K562 (cell line): ENCODE measurements at regions not wholly inside any gene's neighbourhood (a gene's known extent, or its start where the extent isn't known, plus 50 kb on each side); places are given as distances from the start of the nearest gene placed in this dataset.

Source experiments
- ATAC-seq: fragments of 200-7000 bp; cut with Tn5 transposase; 3 replicates; pipeline ENCODE4 v1.9.1; 2020; ENCODE audit warnings: moderate library complexity
- BruUV-seq: library from RNA; stranded (reverse); fragments of 400-500 nt; replicated peaks from 2 replicates; lab custom pipeline; 2021; lab: Mats Ljungman, UMichigan
- CTCF ChIA-PET: fragments of 300-600 bp; formaldehyde crosslinking; extraction: SDS; loops from one replicate; lab custom pipeline; 2021; ENCODE audit warnings: low intra/inter-chr PET ratio; lab: Yijun Ruan, JAX
- POLR2A ChIA-PET: fragments of 300-600, 350-650 bp; sonication (Branson Sonifier 250); formaldehyde crosslinking; extraction: SDS; loops from one replicate; lab custom pipeline; 2021; ENCODE audit warnings: antibody characterized with exemption, inconsistent platforms; lab: Yijun Ruan, JAX
- DNase-seq, 4 experiments: peaks; one replicate each; pipeline versions ENCODE4 v3.0.0 to v3.0.0-alpha.2; 2011 to 2018; ENCODE audit warnings: low spot score in 3 of 4, mixed read lengths in 3 of 4; ENCODE audit errors: extremely low read depth in 1 of 4
- FAIRE-seq: peaks from 2 replicates; lab custom pipeline; 2011; peaks lifted over from hg19 to GRCh38; lab: Jason Lieb, UNC
- H2AFZ ChIP-seq: 2 replicates; pipeline ENCODE4 v1.6.0; 2011; ENCODE audit warnings: low read depth, low read length, control low read depth, inconsistent platforms
- H3K27ac ChIP-seq: fragments of 200-600 bp; 3 replicates; pipeline ENCODE4 v1.8.0; 2011; ENCODE audit warnings: low read depth, mild to moderate bottlenecking, control low read depth, inconsistent platforms, low read length, moderate library complexity, mixed read lengths; ENCODE audit errors: extremely low read depth
- H3K27me3 ChIP-seq, 2 experiments: fragments of 300-600 bp in 1 of 2; 2 replicates in 1 of 2; 3 replicates in 1 of 2; pipeline versions ENCODE4 v1.6.0 to v1.8.0; 2011; ENCODE audit warnings: inconsistent platforms in 2 of 2, low read length in 2 of 2, mild to moderate bottlenecking in 1 of 2, mixed read lengths in 1 of 2, moderate library complexity in 1 of 2; ENCODE audit not compliant: control insufficient read depth in 2 of 2, insufficient read depth in 2 of 2
- H3K36me3 ChIP-seq: fragments of 300-600 bp; 3 replicates; pipeline ENCODE4 v1.8.0; 2011; ENCODE audit warnings: mild to moderate bottlenecking, low read length, inconsistent platforms; ENCODE audit not compliant: control insufficient read depth, insufficient read depth
- H3K4me1 ChIP-seq, 2 experiments: fragments of 200-600 bp in 1 of 2; replicated peaks in 1 of 2; 2 replicates in 1 of 2; 3 replicates in 1 of 2; pipeline versions ENCODE4 v1.5.1 to v1.8.0; 2011; ENCODE audit warnings: inconsistent platforms in 2 of 2, low read length in 2 of 2, mild to moderate bottlenecking in 1 of 2, mixed read lengths in 1 of 2, moderate library complexity in 1 of 2; ENCODE audit not compliant: control insufficient read depth in 2 of 2, insufficient read depth in 2 of 2
- H3K4me2 ChIP-seq: 2 replicates; pipeline ENCODE4 v1.6.1; 2011; ENCODE audit warnings: low read length, control low read depth, inconsistent platforms, mixed read lengths; ENCODE audit not compliant: insufficient read depth
- H3K4me3 ChIP-seq: fragments of 200-600 bp; sonication (generic), shearing (Covaris generic); 2 replicates; pipeline ENCODE4 v1.5.1; 2016; ENCODE audit warnings: control low read depth, inconsistent platforms
- H3K79me2 ChIP-seq: fragments of 200-600 bp; 3 replicates; pipeline ENCODE4 v1.8.0; 2011; ENCODE audit warnings: low read length, inconsistent platforms; ENCODE audit not compliant: control insufficient read depth, insufficient read depth
- H3K9ac ChIP-seq, 2 experiments: 2 replicates each; pipeline versions ENCODE4 v1.6.0 to v1.6.1; 2011; ENCODE audit warnings: low read depth in 2 of 2, low read length in 2 of 2, control low read depth in 1 of 2, inconsistent platforms in 1 of 2, mild to moderate bottlenecking in 1 of 2, mixed read lengths in 1 of 2; ENCODE audit not compliant: insufficient read depth in 1 of 2
- H3K9me1 ChIP-seq: one replicate; pipeline ENCODE4 v1.6.0; 2011; ENCODE audit warnings: inconsistent platforms, mild to moderate bottlenecking, low read length, moderate library complexity; ENCODE audit not compliant: control insufficient read depth, insufficient read depth
- H3K9me3 ChIP-seq: replicated peaks from 2 replicates; pipeline ENCODE4 v1.5.1; 2011; ENCODE audit warnings: low read depth, low read length, inconsistent platforms; ENCODE audit not compliant: control insufficient read depth, insufficient read depth
- H4K20me1 ChIP-seq: replicated peaks from 2 replicates; pipeline ENCODE4 v1.6.1; 2011; ENCODE audit warnings: low read length, inconsistent platforms, mixed read lengths; ENCODE audit not compliant: control insufficient read depth, insufficient read depth
- CBX8 ChIP-seq: fragments of 200-600 bp; sonication (generic); IDR thresholded peaks from 2 replicates; pipeline ENCODE4 v1.6.1; 2012; ENCODE audit warnings: borderline replicate concordance, mixed run types, low read depth, mild to moderate bottlenecking, moderate library complexity, mixed read lengths, low read length, control low read depth, inconsistent platforms; ENCODE audit not compliant: poor library complexity, severe bottlenecking; ENCODE audit errors: extremely low read depth
- CHD1 ChIP-seq: fragments of 200-600 bp; sonication (generic); IDR thresholded peaks from one replicate; pipeline ENCODE4 v1.6.1; 2012; ENCODE audit warnings: mild to moderate bottlenecking, moderate library complexity, low read length, inconsistent platforms
- ELF1 ChIP-seq: fragments of 200-800 bp; sonication (Bioruptor generic); IDR thresholded peaks from 2 replicates; pipeline ENCODE4 v1.6.1; 2016; ENCODE audit warnings: missing genetic modification characterization, missing compliant biosample characterization
- FOXP1 ChIP-seq: sonication (generic); formaldehyde crosslinking; IDR thresholded peaks from 2 replicates; pipeline ENCODE4 v1.8.0; 2022; ENCODE audit warnings: mild to moderate bottlenecking, missing genetic modification reagents
- HDAC6 ChIP-seq: IDR thresholded peaks from 2 replicates; pipeline ENCODE4 v1.6.1; 2012; ENCODE audit warnings: low read depth, mild to moderate bottlenecking, control low read depth, inconsistent platforms, low read length, moderate library complexity
- HSF4 ChIP-seq: fragments of 250-450 bp; sonication (Bioruptor Pico); IDR thresholded peaks from 2 replicates; pipeline ENCODE4 v2.1.2; 2022; ENCODE audit warnings: mild to moderate bottlenecking, moderate library complexity, borderline replicate concordance
- KAT8 ChIP-seq: fragments of 450-650 bp; IDR thresholded peaks from 2 replicates; pipeline ENCODE4 v1.6.1; 2016; ENCODE audit warnings: low read depth, mild to moderate bottlenecking
- MCM5 ChIP-seq: fragments of 450-650 bp; IDR thresholded peaks from 2 replicates; pipeline ENCODE4 v1.6.1; 2016; ENCODE audit warnings: low read depth
- MNT ChIP-seq, 2 experiments: fragments of 450-650 bp; conservative IDR thresholded peaks; 2 replicates each; pipeline ENCODE4 v1.6.1; 2017; ENCODE audit warnings: mild to moderate bottlenecking in 2 of 2, moderate library complexity in 2 of 2
- ZKSCAN8 ChIP-seq: fragments of 200-800 bp; sonication (Bioruptor generic); IDR thresholded peaks from 2 replicates; pipeline ENCODE4 v1.6.1; 2016; ENCODE audit warnings: missing genetic modification characterization, missing compliant biosample characterization
- ZNF175 ChIP-seq: fragments of 200-800 bp; sonication (Bioruptor generic); IDR thresholded peaks from 2 replicates; pipeline ENCODE4 v1.6.1; 2016; ENCODE audit warnings: low read depth, mild to moderate bottlenecking, missing genetic modification characterization, missing compliant biosample characterization
- ZNF184 ChIP-seq: sonication (generic); formaldehyde crosslinking; IDR thresholded peaks from 2 replicates; pipeline ENCODE4 v1.5.0; 2020; ENCODE audit warnings: missing genetic modification reagents
- in situ Hi-C: fragments of 300-500 bp; cut with MboI; formaldehyde crosslinking; loops from 4 replicates; pipeline ENCODE4 v1.15.0; 2018; ENCODE audit warnings: inconsistent platforms, mixed read lengths
- intact Hi-C: fragments of 100-400 bp; cut with micrococcal nuclease; formaldehyde crosslinking; loops from 2 replicates; pipeline ENCODE4 v1.14.2; 2022

DNA sequence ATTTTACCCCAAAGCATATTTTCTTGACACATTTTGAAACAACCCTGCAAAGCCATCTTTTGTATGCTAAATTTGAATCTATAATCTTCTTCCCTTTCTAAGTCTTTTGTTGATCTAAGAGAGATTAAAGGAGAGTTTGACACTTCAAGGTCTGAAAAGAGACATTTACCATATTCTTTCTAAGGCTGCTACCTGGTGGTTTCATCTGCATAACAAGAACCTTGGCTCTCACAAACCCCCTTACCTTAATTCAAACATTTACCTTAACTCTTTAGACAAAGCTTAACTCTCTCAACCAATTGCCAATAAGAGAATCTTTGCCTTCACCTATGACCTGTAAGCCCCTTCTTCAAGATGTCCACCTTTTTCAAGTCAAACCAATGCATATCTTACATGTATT, 1143.6 kb downstream of the CDH11 start:
- no TSS peak for BruUV-seq
- ChIA-PET CTCF (no interaction called here), POLR2A (no interaction called here)
- no peaks in the 10 kb centered on the region for H3K9me3 ChIP-seq
- ATAC-seq (no peak), FAIRE-seq (no peak), DNase-seq (no peak)
- intact Hi-C loops, result no loop called here
- no peak overlapping the region for H3K4me3 ChIP-seq
- H3K36me3 ChIP-seq, result no peaks in the 10 kb centered on the region
- H3K27ac ChIP-seq, result no peak overlapping the region
- H4K20me1 ChIP-seq, result no peaks in the 10 kb centered on the region
- in situ Hi-C loops, result no loop called here
- no peak for TF ChIP-seq MCM5
- no peak for TF ChIP-seq FOXP1 (CRISPR knock-in tag)
- no peak for TF ChIP-seq CBX8
- no peak for TF ChIP-seq ELF1 (tag)
- TF ChIP-seq ZNF175 (CRISPR knock-in tag), result no peak
- no peak for TF ChIP-seq ZNF184 (CRISPR knock-in tag)
- TF ChIP-seq HDAC6, result no peak
- TF ChIP-seq ZKSCAN8 (CRISPR knock-in tag), result no peak
- no peak for TF ChIP-seq KAT8
- no peak for TF ChIP-seq CHD1
- no peak for TF ChIP-seq HSF4
- TF ChIP-seq MNT (conservative IDR thresholded peaks at IDR 0.05), result no peak
- H3K4me2 ChIP-seq, result no peak overlapping the region
- H3K9me1 ChIP-seq, result no peaks in the 10 kb centered on the region
- no peaks in the 10 kb centered on the region for H3K79me2 ChIP-seq
- no peak overlapping the region for H2AFZ ChIP-seq
- no peaks in the 10 kb centered on the region for H3K4me1 ChIP-seq
- H3K9ac ChIP-seq, result no peak overlapping the region
- H3K27me3 ChIP-seq, result no peaks in the 10 kb centered on the region
